PC-9 (cell line): ENCODE measurements at regions not wholly inside any gene's neighbourhood (a gene's known extent, or its start where the extent isn't known, plus 50 kb on each side); places are given as distances from the start of the nearest gene placed in this dataset.

Experiments
- BruUV-seq: library from RNA; stranded (reverse); fragments of 400-500 nt; replicated peaks from 2 replicates; lab custom pipeline; 2021; lab: Mats Ljungman, UMichigan
- CTCF ChIA-PET: fragments of 300-600 bp; sonication (Branson Sonifier 250); formaldehyde crosslinking; loops from one replicate; lab custom pipeline; 2022; ENCODE audit warnings: antibody characterized with exemption; lab: Charles Lee
- POLR2A ChIA-PET: fragments of 300-600 bp; sonication (Branson Sonifier 250); formaldehyde crosslinking; loops from one replicate; lab custom pipeline; 2022; ENCODE audit warnings: antibody characterized with exemption; ENCODE audit not compliant: unreplicated experiment; lab: Charles Lee
- DNase-seq, 2 experiments: peaks; one replicate each; pipeline versions ENCODE4 v3.0.0 to v3.0.0-alpha.2; 2015 to 2022; ENCODE audit warnings: mixed read lengths in 1 of 2
- H2AFZ ChIP-seq: fragments of 200-600 bp; sonication (generic); 2 replicates; pipeline ENCODE4 v1.8.1; 2017; ENCODE audit warnings: antibody characterized with exemption
- H3F3A ChIP-seq: fragments of 200-600 bp; sonication (generic); 2 replicates; pipeline ENCODE4 v1.8.1; 2017; ENCODE audit warnings: antibody characterized with exemption, mild to moderate bottlenecking, low read depth; ENCODE audit not compliant: insufficient read depth
- H3K27ac ChIP-seq: fragments of 200-600 bp; sonication (generic); 2 replicates; pipeline ENCODE4 v1.6.1; 2016; ENCODE audit warnings: mixed run types
- H3K27me3 ChIP-seq: fragments of 200-600 bp; sonication (generic); 2 replicates; pipeline ENCODE4 v1.6.1; 2016; ENCODE audit warnings: low read depth, mixed run types; ENCODE audit not compliant: insufficient read depth
- H3K36me3 ChIP-seq: fragments of 200-600 bp; sonication (generic); 2 replicates; pipeline ENCODE4 v1.6.1; 2016; ENCODE audit warnings: low read depth, mixed run types
- H3K4me1 ChIP-seq: fragments of 200-600 bp; sonication (generic); replicated peaks from 2 replicates; pipeline ENCODE4 v1.6.1; 2016; ENCODE audit warnings: mixed run types; ENCODE audit not compliant: insufficient read depth
- H3K4me2 ChIP-seq: fragments of 200-600 bp; sonication (generic); 2 replicates; pipeline ENCODE4 v1.6.1; 2017; ENCODE audit warnings: mixed run types
- H3K4me3 ChIP-seq: fragments of 200-600 bp; sonication (generic); 2 replicates; pipeline ENCODE4 v1.6.1; 2016; ENCODE audit warnings: mixed run types
- H3K79me2 ChIP-seq: fragments of 200-600 bp; sonication (generic); 2 replicates; pipeline ENCODE4 v1.6.1; 2017; ENCODE audit warnings: low read depth, mixed run types
- H3K9me2 ChIP-seq: fragments of 200-600 bp; sonication (generic); 2 replicates; pipeline ENCODE4 v1.8.1; 2017; ENCODE audit warnings: mild to moderate bottlenecking; ENCODE audit not compliant: insufficient read depth
- H3K9me3 ChIP-seq: fragments of 200-600 bp; sonication (generic); 2 replicates; pipeline ENCODE4 v1.8.1; 2016; ENCODE audit warnings: low read depth; ENCODE audit not compliant: insufficient read depth
- H4K20me1 ChIP-seq: fragments of 200-600 bp; sonication (generic); 2 replicates; pipeline ENCODE4 v1.8.1; 2017; ENCODE audit not compliant: insufficient read depth
- EZH2 ChIP-seq: fragments of 200-600 bp; sonication (generic); IDR thresholded peaks from 2 replicates; pipeline ENCODE4 v1.8.0; 2017; ENCODE audit warnings: antibody characterized with exemption, low read depth
- intact Hi-C: fragments of 100-400 bp; cut with micrococcal nuclease; formaldehyde crosslinking; loops from one replicate; pipeline ENCODE4 v1.10.0; 2022; ENCODE audit not compliant: unreplicated experiment
- TF ChIP-seq, protein P1 (sequence below): fragments of 200-600 bp; sonication (generic); conservative IDR thresholded peaks from 2 replicates; pipeline ENCODE4 v1.6.1; 2017; ENCODE audit warnings: mixed run types, antibody characterized with exemption, mild to moderate bottlenecking, moderate library complexity

DNA sequence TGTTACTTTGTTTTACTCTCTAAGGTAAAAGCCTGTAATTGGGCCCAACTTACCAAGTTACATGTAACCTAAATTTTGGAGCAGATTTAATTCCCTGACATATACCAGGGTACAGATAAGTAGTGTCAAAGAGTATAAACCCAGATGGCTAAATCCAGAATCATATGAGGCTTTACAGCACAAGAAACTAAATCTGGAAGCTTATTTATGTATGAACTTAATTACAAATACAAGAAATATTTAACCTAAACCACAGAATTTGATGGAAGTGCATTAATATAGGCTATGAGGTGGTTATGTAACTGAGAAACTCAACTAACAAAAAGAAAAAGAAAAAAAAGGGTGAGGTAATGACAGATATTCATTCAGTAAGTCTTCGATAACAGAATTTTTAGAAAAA, 930.2 kb upstream of the ALCAM start:
- no peak for TF ChIP-seq EZH2
- TF ChIP-seq, protein P1, sequence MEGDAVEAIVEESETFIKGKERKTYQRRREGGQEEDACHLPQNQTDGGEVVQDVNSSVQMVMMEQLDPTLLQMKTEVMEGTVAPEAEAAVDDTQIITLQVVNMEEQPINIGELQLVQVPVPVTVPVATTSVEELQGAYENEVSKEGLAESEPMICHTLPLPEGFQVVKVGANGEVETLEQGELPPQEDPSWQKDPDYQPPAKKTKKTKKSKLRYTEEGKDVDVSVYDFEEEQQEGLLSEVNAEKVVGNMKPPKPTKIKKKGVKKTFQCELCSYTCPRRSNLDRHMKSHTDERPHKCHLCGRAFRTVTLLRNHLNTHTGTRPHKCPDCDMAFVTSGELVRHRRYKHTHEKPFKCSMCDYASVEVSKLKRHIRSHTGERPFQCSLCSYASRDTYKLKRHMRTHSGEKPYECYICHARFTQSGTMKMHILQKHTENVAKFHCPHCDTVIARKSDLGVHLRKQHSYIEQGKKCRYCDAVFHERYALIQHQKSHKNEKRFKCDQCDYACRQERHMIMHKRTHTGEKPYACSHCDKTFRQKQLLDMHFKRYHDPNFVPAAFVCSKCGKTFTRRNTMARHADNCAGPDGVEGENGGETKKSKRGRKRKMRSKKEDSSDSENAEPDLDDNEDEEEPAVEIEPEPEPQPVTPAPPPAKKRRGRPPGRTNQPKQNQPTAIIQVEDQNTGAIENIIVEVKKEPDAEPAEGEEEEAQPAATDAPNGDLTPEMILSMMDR = no peak
- intact Hi-C loops = no loop called here
- Histone ChIP-seq H3K4me3 (no peak overlapping the region), H3K9me2 (no peaks in the 10 kb centered on the region; the same call in 1 of the 2 replicates), H3K27me3 (no peaks in the 10 kb centered on the region), H2AFZ (no peak overlapping the region), H3K27ac (no peak overlapping the region), H3K4me1 (0 out of 2 replicates have a peak, but pooled peaks cover 14% of the 10 kb centered on the region), H3K9me3 (no peaks in the 10 kb centered on the region; the same call in 1 of the 2 replicates), H3F3A (no peaks in the 10 kb centered on the region), H3K4me2 (no peak overlapping the region), H4K20me1 (no peaks in the 10 kb centered on the region), H3K79me2 (no peaks in the 10 kb centered on the region), H3K36me3 (no peaks in the 10 kb centered on the region)
- no peak for DNase-seq
- BruUV-seq = no TSS peak
- ChIA-PET POLR2A (interaction anchor here (0.5 kb wide), 1 partner anchor 23 kb away, joined by 5 read pairs; no protein-coding TSS in a partner anchor), CTCF (no interaction called here)

DNA sequence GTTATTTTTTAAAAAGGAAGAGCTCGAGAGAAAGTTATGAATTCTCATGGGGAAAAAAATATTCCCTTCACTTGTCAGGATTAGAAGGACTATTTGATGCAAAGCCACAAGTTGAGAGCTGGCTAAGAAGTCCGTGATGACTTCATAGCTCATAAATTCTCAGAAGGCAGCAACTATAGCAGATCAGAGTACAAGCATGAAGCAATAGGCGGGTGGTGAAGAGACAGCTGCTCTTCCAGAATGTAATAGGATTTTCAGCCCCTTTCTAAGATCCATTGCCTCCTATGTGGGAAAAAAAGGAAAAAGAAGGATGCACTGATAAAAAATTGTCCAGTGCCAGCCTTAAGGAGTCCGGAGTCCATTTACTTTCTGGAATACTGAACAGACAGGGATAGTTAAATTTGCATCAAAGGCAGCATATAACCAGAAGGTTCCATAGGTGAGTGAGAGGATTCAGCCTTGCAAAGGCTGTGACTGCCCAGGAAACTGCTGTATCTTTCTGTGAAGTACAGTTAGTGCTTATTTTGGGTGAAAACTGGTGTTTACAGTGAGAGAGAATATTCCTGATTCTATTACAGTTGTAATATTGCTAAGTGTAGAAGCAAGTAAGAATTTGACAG, 929.5 kb upstream of the ALCAM start:
- CTCF ChIA-PET = no interaction called here
- no peak overlapping the region for H3K4me3 ChIP-seq
- DNase-seq = no peak

DNA sequence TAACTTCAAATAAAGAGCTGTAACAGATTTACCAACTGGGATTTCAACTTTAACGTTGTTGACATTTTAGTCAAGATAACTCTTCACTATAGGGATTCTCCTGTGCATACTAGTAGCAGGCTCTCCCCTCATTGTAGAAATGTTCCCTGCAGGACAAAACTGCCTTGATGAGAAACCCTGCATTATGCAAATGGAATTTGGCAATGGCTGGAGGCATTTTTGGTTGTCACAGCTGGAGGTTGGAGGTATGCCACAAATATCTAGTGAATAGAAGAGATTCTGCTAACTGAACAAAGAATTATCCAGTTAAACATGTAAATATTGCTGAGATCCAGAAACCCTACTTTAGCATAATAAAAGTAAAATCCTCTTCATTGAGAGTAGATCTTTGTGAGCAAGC, 928.8 kb upstream of the ALCAM start:
- intact Hi-C loops = no loop called here
- Histone ChIP-seq H3K4me1 (0 out of 2 replicates have a peak, but pooled peaks cover 14% of the 10 kb centered on the region), H3K27me3 (no peaks in the 10 kb centered on the region), H3F3A (no peaks in the 10 kb centered on the region), H3K4me2 (no peak overlapping the region), H3K4me3 (no peak overlapping the region), H3K9me2 (no peaks in the 10 kb centered on the region; the same call in 1 of the 2 replicates), H3K79me2 (no peaks in the 10 kb centered on the region), H3K27ac (no peak overlapping the region), H3K36me3 (no peaks in the 10 kb centered on the region), H4K20me1 (no peaks in the 10 kb centered on the region), H2AFZ (no peak overlapping the region), H3K9me3 (no peaks in the 10 kb centered on the region; the same call in 1 of the 2 replicates)
- ChIA-PET CTCF (no interaction called here), POLR2A (no interaction called here)
- BruUV-seq = no TSS peak
- TF ChIP-seq, protein P1 = no peak
- TF ChIP-seq EZH2 = no peak
- DNase-seq = no peak

More for the DNA sequence above, 929.5 kb upstream of the ALCAM start:
- H3K9me3 ChIP-seq = no peaks in the 10 kb centered on the region; the same call in 1 of the 2 replicates
- intact Hi-C loops = no loop called here
- H3K4me1 ChIP-seq = 0 out of 2 replicates have a peak, but pooled peaks cover 14% of the 10 kb centered on the region
- no TSS peak for BruUV-seq
- H3K79me2 ChIP-seq = no peaks in the 10 kb centered on the region
- no peak for TF ChIP-seq EZH2
- TF ChIP-seq, protein P1 = no peak
- H3K4me2 ChIP-seq = no peak overlapping the region
- no peak overlapping the region; the same call in 1 of the 2 replicates for H2AFZ ChIP-seq
- POLR2A ChIA-PET = interaction anchor here (0.5 kb wide), 1 partner anchor 23 kb away, joined by 5 read pairs; no protein-coding TSS in a partner anchor
- H3K36me3 ChIP-seq = no peaks in the 10 kb centered on the region
- no peak overlapping the region for H3K27ac ChIP-seq
- no peaks in the 10 kb centered on the region; the same call in 1 of the 2 replicates for H3K9me2 ChIP-seq
- H3K27me3 ChIP-seq = no peaks in the 10 kb centered on the region
- no peaks in the 10 kb centered on the region for H3F3A ChIP-seq
- no peaks in the 10 kb centered on the region for H4K20me1 ChIP-seq
